ENCODE measurements at regions not wholly inside any gene's neighbourhood (a gene's known extent, or its start where the extent isn't known, plus 50 kb on each side); places are given as distances from the start of the nearest gene placed in this dataset.

DNA sequence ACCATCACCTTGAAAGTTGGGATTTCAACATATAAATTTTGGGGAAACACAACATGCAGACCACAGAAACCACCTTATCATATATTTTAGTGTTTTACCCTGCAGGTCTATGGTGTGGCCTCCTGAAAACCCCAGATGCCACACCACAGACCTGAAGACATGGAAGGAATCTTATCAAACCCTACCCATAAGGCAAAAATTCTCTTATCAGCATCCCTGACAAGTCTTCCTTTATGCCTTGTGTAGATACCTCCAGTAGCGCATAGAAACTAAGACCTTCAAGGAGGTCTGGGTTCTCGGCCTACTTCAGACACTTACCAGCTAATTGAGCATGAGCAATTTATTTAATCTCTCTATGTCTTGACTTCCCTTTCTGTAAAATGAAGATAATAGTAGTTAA, 59.1 kb upstream of the SLC14A2 start:
- no peak for FAIRE-seq
- no peak for DNase-seq (ENCODE audit: insufficient read length, low spot score)

- FAIRE-seq = no peak
Observed at GRCh38 chr18:45557287-45557686, 58.0 kb upstream of the SLC14A2 start.

DNA sequence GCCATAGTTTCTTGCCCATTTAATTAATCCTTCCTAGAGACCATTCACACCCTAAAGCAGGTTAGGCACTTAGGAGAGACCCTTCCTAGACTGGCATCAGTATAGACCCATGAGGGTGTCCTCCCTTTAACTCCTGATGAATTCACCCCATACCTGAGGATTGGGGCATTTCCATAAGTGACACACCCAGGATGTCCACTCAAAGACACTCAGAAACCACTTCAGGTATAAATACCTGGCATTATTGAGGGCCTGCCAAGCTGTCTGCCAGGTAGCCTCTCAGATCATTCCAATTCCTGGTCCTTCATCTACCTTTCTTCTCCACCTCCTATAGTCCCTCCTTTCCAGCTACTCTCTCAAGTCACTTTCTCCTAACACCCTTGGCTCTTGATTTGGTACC, 57.5 kb upstream of the SLC14A2 start:
- FAIRE-seq (no peak), DNase-seq (ENCODE audit: insufficient read length, low spot score) (no peak)

More at GRCh38 chr18:45557287-45557686, 58.0 kb upstream of the SLC14A2 start:
- DNase-seq (ENCODE audit: insufficient read length, low spot score) = no peak

GRCh38 chr18:45559258-45559657, 56.0 kb upstream of the SLC14A2 start:
- DNase-seq (ENCODE audit: insufficient read length, low spot score) = no peak
- no peak for FAIRE-seq

- FAIRE-seq = no peak
- no peak for DNase-seq (ENCODE audit: insufficient read length, low spot score)
Observed at GRCh38 chr18:45560870-45561269, 54.4 kb upstream of the SLC14A2 start.

DNA sequence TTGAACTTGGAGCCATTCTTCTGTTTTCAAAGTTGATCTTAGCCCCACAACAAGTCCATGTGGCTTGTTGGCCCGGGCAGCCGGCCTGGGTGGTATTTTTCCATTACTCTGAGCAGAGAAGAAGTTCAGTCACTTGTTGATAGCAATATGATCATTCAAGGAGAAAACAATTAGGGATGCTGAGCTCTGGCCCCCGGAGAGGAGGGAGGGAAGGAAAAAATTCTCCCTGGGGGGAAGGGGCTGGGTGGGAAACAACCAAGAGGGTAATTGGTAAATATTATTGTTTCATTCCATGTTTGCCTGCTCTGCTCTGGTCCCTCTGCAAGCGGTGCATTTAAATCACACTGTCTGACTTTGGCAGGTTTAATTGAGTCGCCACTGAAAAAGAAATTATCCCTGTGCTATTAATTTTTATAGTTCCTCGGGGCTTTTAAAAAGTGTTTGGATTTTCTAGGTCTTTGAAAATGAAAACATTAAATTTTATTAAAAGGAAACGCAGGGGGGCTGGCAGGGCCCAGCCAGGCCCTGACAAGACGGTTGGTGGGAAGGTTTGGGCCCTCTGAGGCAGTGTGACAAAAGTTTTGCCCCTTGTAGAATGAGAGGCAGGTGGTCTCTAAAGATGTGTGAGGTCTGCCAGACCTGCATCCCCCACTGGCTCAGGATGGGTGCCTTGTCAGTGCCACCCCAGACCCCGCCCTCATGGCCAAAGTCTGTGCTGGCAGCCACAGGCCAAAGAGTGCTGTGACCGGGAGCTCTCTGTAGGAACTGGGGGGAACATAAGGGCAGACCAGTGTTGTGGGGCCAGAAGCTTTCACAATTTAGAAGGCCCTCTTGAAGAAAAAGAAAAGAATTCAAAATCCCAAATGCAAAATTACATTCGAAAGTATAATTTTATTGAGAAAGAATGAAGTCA, 52.5 kb upstream of the SLC14A2 start:
- DNase-seq (ENCODE audit: insufficient read length, low spot score) (no peak), FAIRE-seq (no peak)

DNA sequence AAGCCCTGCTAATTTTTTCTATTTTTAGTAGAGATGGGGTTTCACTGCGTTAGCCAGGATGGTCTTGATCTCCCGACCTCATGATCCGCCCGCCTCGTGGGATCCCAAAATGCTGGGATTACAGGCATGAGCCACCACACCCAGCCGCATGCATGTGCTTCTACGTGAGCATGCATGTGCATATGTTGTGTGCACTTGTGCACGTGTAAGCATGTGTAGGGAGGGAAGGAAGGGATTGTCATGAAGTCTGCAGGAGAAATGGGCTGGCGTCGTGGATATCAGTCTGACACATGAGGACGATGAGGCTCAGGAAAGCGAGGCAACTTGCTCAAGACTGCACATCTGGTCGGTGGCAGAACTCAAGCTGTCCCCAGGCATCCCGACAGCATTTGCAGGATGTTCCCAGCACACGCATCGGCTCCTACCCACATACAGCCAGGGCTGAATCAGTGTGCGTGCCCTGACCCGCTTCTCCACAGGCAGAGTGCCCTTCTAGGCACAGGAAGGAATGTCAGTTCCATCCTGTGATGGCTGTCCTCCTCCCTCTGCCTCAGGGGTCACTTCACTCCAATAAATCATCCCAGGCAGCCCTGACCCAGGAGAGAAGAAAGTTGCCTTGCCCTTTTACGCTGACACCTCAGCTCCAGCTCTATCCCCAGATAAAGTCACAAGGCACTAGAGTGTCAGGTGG, 49.9 kb upstream of the SLC14A2 start:
- DNase-seq (ENCODE audit: insufficient read length, low spot score) = no peak

More for the DNA sequence above, 49.9 kb upstream of the SLC14A2 start:
- FAIRE-seq = no peak

Measured in GM19239 (cell line).